GM18520 (cell line): ENCODE measurements at regions not wholly inside any gene's neighbourhood (a gene's known extent, or its start where the extent isn't known, plus 50 kb on each side); places are given as distances from the start of the nearest gene placed in this dataset.
"Not testable (repeated sequence)": the region's sequence is repeated elsewhere in the genome, so short reads cannot be mapped to it uniquely, and the experiment has no call there.

Experiments
- ATAC-seq: cut with Tn5 transposase; IDR thresholded peaks from one replicate; pipeline ENCODE4 v1.9.1; 2021; ENCODE audit not compliant: unreplicated experiment

DNA sequence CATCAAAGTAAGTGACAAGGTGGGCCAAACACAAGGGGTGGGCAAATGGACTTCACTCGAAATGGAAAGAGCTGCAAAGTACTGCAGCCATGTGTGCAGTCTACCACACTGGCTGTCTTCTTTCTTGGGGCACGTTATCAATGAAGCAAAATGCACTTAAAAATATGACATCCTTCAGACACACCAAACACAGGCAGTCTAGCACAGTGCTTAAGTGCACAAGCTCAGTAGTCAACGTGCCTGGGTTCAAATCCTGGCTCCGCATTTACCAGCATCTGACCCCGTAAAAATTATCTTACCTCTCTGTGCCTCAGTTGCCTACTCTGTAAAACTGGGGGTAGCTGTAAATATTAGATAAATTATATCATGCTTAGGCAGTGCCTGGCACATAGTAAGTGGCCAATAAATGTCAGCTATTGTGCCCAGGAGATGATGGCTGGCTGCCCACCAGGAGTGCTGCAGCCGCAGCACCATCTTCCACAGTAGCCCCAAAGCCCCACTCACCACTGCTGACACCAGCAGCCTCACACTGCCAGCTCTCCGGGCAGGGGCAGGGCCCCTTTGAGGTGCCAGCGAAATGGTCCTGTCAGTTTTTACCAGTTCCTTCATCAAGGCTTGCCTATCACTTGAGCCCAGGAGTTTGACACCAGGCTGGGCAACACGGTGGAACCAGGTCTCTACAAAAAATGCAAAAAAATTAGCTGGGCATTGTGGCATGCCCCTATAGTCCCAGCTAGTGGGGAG is 121.8 kb upstream of the SLC1A4 start:
- ATAC-seq, result no peak

DNA sequence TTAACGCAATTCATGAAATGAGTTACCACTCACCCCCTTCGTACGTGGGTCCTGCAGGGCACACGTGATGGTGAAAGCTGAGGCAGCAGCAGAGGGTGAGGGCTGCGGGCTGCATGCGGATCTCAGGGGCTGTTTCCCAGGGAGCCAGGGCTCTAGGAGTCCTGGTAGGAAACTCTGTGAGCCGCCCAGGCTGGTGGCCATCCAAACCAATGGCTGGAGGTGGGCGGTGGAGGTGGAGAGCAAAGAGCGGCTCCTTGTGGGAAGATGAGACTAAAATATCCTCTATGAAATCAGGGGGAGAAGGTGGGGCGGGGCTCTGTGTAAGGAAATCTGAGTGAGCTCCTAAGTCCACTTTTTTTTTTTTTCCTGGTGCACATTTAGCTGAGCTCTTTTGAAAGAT is 120.1 kb upstream of the SLC1A4 start:
- ATAC-seq, result no peak

DNA sequence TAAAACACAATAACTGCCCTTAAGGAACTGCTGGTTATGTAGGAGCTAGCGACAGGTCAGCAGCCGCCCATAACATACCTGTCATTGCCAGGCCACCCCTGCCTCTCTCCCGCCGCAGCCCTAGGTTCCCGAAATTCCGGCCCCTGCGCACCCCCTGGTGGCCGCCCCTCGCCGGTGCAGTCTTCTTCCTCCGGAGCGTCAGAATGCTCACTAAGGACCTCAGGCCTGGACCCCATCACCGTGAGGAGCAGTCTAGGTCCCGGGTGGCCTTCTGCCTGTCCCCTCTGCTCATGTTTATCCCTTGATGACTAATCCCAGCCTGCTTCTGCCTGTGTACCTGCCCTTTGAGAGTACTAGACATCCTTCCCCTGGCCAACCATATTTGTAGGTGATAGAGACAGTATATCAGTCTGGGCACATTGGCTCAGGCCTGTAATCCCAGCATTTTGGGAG is 115.7 kb upstream of the SLC1A4 start:
- ATAC-seq, result peak; percentile 67

DNA sequence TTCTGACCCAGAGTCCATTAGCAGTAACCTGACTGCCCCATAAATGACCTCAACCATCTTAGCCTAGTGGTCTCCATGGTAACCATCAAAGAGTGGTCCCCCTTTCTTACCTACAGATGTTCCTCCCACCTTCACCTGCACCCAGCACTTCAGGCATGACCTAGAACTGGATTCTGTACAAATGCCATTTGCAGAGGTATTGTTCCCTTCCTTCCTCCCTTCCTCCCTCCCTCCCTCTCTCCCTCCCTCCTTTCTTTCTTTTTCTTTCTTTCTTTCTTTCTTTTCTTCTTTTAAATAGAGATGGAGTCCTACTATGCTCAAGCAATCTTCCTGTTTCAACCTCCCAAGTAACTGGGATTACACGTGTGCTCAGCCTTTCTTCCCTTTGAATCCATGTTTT is 114.6 kb upstream of the SLC1A4 start:
- no peak for ATAC-seq

DNA sequence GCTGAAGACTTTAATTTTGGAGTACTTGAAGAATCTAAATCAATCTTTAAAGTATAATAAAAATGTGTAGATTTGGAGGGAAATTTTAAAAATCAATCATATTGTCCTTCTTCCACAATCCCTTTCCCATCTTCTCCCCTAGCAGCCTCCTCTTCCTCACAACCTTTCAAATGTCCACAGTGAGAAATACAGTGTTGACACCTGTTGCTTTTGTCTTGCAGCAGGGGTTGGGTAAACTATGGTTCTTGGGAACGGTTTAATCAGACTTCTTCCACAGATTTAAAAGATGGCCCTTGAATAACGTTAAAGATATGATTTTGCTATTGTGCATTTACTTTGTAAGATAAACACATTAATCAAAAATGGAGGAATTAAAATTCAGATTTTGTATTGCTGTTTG is 113.8 kb upstream of the SLC1A4 start:
- no peak for ATAC-seq

DNA sequence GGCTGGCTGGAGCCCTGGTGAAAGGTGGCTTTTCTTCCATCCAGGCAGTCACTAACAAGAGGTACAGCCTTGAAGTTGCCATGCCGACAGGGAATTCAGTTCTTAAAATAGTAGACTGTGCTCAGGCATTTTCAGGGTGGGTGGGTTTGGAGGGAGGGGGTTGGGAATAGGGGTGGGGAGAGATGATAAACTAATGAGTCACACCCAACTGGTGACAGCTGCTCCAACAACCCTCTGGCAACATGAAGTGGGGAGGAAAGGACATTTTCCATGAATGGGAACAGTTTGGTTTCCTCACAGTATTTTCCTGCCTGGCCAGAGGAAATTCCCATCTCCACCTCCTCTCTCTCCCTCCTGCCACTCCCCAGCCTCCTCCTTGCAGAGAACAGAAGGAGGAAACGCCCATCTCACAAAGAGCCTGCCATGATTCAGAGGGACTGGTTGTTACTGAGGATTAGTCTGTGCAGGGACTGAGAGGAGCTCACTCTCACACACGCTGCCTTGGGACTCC is 113.0 kb upstream of the SLC1A4 start:
- ATAC-seq, result no peak

DNA sequence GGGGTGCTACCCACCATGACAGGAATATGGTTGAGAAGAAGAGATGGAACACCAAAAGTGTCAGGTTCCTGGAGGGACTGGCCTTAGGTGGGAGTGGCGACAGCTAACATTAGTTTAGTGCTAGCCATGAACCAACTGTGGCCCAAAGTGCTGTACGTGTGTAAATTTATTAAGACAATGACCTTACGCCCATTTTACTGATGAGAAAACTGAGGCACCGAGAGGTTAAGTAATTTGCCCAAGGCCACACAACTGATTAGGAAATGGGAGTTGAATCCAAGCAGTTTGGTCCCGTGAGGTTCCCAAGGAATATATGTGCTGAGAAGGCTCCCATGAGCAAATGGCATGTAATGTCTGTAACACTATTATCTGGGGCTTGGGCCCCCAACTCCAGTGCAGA is 109.5 kb upstream of the SLC1A4 start:
- no peak for ATAC-seq

DNA sequence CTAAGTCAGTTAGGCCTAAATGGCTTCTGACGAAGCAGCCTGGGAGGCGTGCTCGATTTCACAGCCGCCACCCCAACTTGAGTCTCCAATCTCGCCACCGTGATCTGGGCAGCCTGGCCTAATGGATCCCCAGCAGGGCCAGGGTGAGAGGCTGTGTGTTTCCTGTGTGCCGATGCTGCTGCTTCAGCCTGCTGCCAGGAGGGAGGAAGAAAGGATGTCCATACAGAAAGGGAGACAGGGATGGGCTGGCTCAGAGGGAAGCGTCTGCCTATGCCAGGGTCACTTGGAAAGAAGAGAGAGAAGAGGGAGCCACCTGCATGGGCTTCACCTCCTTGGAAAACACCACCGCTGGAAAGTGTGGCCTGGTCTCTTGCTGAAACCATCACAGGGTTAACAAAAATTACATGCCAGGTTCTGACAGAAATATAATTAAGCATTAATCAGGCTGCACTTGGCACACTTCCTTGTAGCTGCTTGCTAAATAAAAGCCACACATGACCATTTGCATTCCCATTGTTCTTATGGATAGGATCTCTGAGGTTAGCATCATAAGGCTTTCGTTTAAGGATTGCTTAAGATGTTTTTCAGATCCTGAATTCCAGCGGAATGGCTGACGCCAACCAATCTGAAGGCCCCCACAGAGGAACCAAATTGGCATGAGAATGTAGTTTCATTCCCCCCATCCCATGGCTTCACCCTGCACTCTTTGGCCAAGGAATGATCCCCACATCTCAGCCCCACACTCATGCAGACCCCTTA is 108.8 kb upstream of the SLC1A4 start:
- ATAC-seq, result no peak

DNA sequence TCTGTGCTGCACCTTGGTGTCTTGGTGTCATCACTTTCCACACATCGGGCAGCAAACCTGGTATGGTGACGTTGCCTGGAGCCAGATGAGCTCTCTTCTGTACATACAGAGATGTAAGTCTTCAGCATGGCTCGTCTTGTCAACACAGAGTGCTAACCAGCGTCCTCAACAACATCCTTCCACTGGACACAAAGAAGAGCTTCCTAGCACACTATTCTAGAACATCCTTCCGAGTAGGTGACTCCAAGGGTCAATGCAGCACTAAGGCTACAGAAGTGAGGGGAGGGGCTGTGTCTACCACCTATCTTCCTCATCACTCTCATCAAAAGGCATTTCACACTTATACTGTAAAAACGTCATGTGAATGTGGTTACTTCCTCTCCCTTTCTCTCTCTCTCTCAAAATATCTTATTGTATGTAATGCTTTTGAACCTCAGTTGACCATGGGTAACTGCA is 108.1 kb upstream of the SLC1A4 start:
- no peak for ATAC-seq

DNA sequence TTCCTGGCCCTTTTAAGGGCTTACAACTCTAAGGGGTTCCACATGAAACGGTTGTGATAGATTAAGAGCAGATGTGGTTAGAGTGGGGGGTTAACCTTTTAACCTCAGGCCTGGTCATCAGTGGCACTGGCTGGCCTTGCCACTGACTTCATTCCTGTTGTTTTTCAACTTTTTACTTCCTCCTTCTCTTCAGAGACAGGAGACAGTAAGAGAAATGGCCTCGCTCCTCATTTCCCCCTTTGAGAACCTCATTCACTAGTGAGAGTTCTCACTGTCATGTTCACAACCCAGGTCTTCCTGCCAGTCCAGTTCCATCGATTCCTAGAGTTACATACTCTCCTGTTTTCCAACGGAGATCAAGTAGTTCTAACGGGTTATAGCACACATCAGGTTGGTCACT is 101.6 kb upstream of the SLC1A4 start:
- no peak for ATAC-seq

DNA sequence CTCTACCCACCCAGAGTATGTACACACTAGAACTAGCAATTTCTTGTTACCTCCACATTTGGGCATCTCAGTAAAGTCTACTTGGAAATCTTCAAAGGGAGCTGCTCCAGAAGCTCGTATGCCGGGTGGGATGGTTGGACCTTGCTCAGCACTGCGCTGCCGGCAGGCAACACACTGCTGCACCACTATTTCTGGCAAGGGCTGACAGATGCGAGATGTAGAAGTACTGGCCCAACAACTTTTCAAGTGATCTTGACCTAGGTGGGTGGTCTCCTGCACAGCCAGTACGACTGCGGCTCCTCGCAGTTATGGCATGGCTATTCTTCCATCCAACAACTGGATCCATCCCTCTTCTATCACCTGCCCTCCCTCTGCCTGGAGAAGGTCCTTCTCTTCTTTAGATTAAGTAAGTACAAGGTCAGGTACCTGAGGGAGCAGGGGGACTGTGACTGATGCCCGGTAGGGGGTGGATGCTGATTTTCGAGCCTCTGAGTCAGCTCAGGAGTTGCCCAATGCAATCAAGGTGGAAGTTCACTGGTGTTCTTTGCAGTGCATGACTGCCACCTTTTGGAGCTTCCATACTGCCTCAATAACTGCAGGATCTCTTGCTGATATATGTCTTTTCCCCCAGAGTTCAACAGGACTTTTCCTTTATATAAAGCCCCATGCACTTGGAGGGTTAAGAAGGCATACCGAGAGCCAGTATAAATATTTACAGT is 100.4 kb upstream of the SLC1A4 start:
- ATAC-seq, result no peak

DNA sequence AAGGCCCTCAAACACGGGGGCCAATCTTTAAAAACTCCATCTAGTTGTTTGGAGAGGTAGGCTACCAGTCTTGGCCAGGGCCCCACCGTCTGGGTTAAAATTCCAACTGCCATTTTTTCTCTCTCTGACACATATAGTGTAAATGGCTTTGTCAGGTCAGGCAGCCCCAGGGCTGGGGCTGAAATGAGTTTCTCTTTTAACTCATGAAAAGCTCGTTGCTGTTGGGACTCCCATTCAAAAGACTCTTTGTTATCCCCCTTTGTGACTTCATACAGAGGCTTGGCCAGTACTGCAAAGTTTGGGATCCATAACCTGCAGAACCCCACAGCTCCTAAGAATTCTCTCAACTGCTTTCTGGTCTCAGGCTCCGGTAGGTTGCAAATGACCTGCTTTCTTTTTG is 99.4 kb upstream of the SLC1A4 start:
- ATAC-seq, result no peak

DNA sequence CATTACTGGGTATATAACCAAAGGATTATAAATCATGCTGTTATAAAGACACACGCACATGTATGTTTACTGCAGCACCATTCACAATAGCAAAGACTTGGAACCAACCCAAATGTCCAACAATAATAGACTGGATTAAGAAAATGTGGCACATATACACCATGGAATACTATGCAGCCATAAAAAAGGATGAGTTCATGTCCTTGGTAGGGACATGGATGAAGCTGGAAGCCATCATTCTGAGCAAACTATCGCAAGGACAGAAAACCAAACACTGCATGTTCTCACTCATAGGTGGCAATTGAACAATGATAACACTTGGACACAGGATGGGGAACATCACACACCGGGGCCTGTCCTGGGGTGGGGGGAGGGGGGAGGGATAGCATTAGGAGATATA is 92.6 kb upstream of the SLC1A4 start:
- not testable (repeated sequence) for ATAC-seq

DNA sequence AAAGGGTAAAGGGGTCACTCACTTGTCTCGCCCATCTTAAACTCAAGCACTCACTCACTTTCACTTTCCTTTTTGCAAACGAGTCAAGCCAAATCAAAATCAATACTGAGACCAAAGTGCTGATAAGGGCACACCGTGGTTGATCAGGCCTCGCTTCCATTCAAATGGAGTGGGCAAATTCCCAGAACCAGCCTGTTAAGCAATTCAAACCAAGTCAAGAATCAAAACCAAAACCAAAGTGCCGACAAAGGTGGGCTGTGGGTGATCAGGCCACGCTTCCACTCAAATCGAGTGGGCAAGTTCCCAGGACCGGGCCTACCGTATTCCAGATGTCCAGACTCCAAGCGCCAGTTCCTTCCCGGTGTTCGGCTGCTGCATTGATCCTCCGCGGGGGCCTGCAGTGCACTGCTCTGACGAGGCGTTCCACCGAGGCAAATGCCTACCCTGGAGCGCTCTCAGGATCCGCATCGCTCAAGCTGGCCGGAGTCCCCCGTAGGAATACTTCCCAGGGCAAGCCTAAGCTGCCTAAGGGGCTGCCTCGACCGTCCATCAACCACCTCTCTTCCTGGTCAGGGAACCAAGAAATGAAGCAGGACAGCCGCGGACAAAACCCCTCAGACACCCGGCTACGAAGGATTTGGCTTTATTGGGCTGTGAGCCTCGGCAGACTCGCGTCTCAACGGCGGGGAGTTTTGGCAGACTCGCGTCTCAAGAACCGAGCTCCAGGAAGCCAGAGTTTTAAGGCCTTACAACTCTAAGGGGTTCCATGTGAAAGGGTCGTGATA is 89.9 kb upstream of the SLC1A4 start:
- ATAC-seq, result no peak

DNA sequence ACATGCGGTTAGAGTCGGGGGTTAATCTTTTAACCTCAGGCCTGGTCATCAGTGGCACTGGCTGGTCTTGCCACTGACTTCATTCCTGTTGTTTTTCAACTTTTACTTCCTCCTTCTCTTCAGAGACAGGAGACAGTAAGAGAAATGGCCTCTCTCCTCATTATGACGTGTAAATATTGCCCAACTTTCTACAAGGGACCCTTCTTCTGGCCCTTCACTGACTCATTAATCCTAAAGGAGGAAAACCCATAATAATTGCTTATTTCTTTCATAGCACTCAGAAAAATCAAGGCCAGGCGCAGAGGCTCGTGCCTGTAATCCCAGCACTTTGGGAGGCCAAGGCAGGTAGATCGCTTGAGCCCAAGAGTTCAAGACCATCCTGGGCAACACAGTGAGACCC is 89.3 kb upstream of the SLC1A4 start:
- ATAC-seq, result not testable (repeated sequence)

DNA sequence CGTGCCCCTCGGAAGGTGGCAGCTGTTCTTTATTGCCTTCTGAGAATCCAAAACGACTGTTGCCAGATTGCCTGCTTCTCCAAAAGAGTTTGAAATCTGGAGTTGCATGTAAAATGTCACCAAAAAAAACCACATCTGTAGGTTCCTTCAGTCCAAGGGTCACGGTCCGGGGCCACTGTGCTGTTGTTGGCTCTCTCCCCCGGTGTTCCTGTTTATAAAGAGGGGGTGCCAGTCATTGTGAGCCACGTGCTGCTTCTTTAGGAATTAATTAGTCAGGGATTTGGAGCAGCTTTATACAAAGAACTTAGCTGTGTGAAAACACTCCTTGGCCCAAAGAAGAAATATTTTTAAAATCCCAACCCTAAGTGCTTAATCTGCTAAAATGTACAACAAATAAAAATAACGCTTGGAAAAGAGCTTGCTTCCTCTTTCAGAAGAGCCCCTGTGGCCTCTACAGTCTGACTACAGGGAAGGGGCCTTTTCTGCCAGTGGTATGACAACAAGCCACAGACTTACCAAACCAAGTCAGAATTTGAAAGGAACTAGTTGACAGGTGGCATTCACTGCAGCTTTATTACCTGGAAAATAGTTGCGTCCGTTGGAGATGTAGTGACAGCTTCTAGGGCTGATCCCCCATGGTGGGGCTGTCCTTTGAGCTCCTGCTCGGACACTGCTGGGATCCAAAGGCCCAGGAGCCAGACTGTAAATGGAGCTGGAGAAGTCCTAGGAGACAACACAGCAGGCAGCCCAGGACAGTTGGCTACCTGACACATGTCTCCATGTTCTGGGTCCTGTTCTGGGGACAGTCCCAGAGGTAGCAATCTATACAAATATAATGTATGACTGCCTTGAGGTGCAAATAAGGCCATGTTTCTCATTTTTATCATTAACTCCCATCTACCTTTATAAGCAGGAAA is 84.5 kb upstream of the SLC1A4 start:
- no peak for ATAC-seq

DNA sequence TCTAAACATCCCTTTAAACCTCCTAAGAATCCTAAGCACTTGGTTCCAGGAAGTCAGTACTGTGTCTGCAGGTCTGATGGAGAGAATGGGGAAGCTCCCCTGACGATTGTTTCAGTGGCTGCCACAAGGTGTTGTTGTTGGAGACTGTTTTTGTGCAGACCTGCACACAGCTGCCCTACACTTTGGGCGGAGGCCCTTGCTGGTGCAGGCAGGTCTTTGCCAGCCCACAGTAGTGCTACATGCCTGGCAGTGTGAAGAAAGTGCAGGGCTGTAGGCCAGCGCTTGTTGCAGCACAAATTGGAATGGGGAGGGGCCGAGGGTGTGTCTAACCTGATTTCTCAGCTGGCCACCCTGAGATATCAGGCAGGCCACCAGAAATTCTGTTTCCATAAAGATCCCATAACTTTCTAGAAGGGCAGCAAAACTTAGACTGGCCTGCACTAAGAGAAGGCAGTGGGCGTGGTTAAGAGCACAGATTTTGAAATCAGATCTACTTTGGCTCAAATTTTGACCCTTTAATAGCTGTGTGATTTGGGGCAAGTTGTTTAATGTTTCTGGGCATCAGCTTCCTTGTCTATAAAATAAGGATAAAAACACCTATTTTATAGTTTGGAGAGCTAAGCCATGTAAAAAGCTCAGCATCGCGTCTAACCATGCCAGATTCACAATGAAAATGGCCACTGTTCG is 83.7 kb upstream of the SLC1A4 start:
- ATAC-seq, result no peak

DNA sequence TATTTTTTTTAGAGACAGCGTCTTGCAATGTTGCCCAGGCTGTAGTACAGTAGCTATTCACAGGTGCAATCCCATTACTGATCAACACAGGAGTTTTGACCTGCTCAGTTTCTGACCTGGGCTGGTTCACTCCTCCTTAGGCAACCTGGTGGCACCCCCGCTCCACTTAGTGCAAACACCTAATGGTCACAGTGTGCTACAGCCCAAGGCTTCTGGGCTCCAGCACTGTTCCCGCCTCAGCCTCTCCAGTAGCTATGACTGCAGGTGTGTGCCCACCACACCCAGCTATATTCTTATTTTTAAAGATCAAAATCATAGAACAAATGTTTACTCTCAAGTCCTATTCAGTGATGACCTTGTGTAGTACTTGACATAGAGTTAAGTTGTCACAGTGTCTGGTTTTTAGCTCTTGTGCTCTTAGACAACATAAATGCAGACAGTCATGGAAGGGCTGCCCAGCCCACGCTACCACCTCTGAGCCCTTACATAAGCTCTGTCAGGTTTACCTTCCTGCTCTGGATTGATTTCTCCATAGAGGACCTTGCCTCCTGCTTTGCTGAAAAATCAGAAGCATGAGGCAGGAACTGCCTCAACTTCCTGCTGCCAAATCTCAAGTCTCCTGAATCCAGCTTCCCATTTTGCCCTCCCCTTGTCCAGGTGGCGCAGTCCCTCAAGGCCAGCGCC is 82.2 kb upstream of the SLC1A4 start:
- no peak for ATAC-seq

DNA sequence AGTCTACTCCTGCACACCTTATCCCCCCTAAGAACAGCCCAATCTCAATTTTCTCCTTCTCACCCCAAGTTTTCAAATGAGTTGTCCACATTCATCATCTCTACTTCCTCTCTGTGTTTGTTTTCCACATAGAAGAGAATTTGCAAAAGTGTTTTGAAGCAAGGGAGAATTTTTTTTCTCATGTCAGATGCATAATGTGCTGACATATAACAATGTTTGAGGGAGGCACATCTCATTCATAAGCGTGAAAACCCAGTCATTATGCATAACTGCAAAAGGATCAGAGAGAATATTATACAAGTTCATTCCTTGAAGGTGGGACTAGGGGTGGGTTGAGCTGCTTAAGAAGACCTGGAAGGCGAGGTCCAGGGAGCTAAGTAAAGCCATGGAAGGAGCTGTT is 80.8 kb upstream of the SLC1A4 start:
- no peak for ATAC-seq
